EL (cell line): ENCODE measurements at regions not wholly inside any gene's neighbourhood (a gene's known extent, or its start where the extent isn't known, plus 50 kb on each side); places are given as distances from the start of the nearest gene placed in this dataset.
"Not testable (repeated sequence)": the region's sequence is repeated elsewhere in the genome, so short reads cannot be mapped to it uniquely, and the experiment has no call there.

Experiments used
- DNase-seq: peaks from one replicate; pipeline ENCODE4 v3.0.0-alpha.2; 2016

DNA sequence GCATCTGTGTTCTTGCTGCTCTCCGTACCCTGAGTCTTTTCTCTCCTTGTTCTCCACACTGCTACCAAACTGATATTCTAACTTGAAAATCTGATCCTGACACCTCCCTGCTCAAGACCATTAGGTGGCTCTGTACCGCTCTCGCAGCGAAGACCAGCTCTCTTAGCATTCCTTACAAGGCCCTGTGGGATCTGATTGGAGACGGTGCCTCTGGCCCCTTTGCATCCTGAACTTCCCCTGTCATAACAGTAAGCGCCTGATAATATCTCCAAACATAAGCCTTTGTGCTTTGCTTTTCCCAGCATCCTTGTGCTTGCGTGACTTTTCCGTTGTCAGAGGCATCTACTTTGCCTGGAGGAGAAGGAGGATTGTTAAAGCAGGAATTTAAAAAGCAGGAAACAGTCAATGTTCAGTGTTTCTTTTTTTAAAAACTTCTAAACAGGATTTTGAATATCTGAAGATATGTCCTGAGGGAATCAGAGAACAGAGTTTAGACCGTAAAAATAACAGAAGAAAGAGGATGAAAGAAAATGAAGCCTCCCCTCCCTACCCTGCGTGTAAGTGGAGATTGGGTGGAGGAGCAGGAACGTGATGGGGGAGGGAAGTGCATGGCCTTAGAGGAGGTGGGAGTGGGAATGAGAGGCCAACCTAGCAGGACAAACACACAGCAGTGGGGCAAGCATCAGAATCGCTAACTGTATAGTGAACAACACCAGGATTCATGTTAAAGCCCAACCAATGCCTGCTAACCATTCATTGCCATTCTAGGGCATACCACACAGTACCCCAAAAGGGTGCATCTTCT is 89.2 kb upstream of the STMND1 start:
- peak; percentile 95 for DNase-seq

DNA sequence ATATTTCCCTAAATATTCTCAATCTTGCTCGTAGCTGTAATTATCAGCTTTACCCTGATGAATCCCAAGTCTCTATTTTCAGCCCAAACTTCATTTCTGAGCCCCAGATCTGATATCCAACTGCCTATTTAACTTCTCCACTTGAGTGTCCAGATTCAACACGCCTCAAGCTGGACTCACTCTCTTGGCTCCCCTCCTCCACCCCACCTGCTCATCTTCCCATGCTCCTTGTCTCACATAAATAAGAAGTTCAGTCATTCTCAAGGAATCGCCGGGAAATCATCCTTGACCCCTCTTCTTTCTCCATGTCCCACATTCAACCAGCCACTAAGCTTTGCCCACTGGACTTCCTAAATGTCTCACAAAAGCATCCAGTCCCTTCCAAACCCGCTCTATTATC is 89.9 kb upstream of the STMND1 start:
- DNase-seq: no peak

DNA sequence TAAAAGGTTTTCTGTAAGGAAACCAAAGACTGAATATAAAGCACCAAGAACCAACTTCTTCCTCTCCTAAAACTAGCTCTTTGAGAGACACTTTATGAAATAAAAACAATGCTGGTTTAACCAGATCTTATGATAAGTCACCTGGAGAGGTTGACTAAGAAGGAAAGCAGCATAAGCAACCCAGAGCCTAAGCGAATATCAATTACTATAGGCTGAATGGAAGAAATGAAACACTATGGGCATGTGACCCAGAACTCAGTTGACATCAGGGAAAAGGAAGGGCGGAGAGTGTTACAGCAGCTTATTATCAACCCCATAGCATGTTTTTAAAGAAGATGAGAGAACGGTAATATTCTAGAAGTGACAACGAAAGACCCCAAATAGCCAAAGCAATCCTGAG is 94.1 kb upstream of the STMND1 start:
- DNase-seq: no peak

DNA sequence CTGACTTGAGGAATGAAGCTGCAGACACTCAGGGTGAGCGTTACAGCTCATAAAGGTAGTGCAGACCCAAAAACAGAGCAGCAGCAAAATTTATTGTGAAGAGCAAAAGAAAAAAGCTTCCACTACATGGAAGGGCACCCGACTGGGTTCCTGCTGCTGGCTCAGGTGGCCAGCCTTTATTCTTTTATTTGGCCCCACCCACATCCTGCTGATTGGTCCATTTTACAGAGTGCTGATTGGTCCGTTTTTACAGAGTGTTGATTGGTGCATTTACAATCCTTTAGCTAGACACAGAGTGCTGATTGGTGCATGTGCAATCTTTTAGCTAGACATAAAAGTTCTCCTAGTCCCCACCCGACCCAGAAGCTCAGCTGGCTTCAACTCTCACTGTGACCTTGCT is 95.3 kb upstream of the STMND1 start:
- no peak for DNase-seq

DNA sequence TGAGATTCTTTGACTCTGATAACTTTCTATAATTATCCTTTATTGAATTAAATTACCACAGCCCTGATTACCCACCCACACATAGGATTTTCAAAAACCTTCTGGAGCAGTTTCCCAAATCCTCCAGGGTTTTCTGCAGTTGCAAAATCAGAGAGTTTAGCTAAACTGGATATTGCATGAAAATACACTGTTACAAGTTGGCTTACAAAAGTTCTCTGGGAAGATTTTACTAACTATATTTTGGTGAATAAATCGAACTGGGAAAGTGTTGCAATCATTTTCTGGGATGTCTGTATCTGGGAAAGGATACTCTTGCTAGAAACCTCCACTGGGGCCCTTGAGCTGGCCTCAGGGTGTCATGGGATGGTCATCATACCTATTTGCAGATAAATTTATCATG is 97.6 kb upstream of the STMND1 start:
- no peak for DNase-seq

DNA sequence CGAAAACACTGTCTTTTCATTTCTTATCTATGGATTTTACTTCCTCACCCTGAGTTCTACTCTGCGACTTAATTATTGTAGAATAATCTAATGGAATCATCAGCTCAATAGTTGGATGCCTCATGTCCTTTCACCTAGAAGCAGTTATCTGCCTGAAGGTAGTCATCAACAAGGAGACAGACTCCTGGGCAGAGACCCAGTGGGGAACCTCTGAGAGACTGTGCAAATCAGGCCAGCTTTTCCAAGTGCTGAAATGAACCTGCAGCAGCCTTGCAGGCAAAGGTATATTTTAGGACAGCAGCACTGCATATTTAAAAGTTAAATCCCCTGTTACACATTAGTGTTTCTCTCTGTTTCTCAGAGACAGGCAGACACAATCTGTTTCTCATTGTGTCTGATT is 99.7 kb upstream of the STMND1 start:
- DNase-seq: no peak

DNA sequence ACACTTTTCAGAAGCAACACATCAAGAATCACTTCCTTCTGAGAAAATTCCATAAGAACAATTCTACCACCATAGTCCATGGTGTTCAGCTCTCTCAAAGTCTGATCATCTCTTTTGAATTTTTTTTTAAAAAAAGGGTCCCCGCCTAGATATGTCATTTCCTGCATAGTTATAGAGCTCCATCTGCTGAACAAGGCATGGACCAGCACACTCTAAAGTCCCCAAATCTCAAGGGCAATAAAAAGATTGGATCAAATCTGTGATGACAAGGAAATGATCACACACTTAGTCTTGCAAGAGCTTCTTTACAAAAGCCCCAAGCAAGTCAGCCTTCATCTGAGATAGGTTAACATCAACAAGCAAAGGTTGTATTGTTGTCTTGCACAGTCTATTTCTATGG is 100.7 kb upstream of the STMND1 start:
- peak; percentile 28 for DNase-seq

DNA sequence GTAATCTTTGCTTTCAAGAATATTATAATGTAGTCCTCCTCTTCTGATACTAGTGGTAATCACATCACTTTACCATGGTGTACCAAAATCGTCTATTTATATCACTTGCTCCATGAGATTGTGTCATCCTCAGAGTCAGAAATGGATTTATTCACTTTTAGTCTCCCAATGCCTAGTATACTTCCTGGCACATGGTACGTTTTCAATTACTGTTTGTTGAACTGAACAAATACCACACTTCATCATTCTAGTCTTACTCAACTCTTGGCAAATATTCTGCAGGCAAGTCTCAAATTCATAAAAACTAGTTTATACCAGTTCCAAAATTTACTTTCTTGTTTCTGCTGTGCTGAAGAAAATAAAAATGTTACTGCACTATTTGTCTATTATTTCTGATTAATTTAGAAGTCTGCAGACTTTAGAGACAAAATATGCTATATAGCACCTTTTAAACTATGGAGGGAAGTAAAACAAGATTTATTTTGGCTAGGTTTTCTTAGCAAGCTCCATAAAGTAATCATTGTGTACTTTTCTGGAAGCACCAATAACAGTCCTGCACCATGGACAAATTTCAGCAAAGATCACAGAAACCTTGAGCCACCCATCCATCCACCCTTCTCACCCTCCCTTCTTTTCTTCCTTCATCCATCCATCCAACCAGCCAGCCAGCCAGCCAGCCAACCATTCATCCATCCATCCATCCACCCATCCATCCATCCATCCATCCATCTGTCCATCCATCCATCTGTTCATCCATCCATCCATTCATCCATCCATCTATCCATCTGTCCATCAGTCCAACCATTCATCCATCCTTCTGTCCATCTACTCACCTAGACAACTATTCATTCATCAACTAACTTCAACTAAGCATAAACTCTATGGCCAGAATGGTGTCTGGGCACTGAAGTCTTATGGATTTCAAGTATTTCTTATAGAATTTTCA is 102.1 kb upstream of the STMND1 start:
- peak; percentile 61 for DNase-seq

DNA sequence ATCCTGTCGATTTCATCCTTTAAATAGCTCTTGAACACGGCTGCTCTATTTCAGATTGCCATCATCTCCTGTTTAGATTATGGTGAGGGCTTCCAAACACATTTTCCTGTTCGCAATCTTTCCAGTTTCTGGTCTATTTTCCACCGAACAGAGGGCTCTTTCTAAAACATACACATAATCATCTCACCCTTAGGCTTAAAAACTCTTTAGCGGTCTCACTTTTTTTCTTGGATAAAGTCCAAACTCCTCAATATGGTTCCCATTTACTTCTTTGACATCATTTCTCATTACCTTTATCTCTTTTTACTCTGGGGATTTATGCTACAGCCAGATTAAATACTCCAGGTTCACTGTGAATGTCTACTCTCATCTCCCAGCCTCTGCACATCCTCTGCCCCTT is 103.4 kb upstream of the STMND1 start:
- DNase-seq: no peak

DNA sequence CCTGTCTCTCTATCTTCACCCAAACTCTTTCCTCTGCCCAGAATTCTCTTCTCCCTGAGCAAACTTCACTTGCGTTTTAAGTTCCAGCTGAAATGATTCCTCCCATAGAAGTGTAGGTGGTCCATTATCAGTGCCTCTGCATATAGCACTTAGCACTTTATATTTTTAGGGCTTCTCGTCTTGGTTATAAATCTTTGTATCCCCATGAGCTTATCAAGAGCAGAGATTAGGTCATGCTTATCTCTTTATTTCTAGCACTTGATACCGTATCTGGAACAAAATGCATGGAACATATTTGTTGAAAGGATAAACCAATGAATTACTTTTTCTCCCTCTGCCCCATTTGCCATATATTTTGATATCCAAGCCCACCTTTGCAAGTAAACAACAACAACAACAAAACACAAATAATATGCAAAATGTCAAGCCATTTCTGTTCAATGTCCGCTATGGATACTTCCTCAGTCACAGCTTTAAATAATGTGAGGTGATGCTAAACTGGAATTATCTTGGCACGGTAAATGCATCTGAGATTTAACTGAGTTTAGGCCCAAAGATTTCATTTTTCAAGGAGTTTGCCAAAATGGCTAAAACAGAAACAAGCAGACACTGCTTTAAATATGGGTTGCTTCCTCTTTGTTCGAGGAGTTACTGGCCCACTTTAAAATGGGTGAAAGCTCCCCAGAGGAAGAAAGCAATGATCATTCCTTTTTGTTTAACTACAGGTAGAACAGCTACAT is 106.2 kb upstream of the STMND1 start:
- DNase-seq: no peak

DNA sequence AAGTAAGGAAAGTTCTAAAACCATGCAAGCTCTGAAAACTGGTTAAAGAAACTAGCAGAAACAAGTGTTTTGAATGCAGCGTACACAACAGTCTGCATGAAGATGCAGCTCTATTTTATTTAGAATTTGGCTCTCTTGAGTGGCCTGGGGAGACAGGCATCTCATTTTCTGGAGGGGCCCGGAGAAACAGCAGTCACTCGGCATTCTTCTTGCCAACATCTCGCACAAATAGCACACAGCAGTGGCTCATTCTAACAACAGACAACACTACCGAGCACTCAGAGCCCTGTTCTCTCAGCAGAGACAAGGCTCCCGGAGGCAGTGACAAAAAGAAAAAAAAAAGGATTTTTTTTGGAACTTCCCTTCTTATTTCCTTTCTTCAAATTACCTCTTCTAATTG is 108.5 kb upstream of the STMND1 start:
- no peak for DNase-seq

DNA sequence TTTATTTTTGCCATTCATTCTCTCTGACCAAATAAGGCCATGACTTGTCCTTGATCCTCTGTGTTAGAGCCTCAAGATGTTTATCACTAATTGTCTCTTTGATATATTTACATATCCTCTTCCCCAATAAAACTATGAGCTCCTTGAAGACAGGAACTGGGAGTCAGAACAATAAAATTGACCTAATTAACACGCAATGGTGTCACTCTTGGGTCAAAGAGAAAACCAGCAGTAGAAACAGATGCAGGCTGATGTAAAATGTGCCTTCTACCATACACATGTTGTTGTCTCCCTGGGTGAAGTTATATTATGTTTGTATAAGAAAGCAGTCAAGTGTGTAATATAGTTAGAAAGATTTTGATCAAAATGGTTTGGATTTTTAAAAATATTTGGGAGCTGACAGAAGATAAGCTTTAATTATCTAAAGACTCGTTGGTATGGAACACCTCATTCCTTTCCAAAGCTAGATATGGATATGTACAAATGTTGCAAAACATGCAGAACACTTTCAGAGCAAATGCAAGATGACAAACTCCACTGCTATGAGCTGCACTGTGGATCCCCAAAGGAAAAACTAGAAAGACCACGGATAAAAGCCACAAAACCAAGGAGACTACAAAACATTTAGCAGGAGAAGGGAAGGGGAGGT is 109.7 kb upstream of the STMND1 start:
- DNase-seq: no peak

DNA sequence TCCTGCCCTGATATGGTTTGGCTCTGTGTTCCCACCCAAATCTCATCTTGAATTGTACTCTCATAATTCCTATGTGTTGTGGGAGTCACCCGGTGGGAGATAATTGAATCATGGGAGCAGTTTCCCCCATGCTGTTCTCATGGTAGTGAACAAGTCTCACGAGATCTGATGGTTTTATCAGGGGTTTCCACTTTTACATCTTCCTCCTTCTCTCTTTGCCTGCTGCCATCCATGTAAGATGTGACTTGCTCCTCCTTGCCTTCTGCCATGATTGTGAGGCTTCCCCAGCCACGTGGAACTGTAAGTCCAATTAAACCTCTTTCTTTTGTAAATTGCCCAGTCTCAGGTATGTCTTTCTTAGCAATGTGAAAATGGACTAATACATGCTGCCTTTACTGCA is 111.9 kb upstream of the STMND1 start:
- not testable (repeated sequence) for DNase-seq

DNA sequence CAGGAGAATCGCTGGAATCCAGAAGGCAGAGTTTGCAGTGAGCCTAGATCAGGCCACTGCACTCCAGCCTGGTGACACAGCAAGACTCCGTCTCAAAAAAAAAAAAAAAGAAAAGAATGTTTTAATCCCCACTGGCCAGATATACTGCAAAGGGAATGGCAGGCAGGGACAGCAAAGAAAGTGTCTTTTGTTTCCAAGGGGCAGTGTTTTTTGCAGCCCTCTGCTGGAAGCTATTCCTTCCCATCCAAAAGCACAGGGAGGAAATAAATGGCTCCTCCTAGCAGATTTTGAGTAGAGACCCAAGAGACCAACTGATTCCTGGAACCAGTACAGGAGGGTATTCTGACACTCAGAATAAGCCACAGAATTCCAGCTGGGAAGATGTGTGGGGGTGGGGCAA is 112.5 kb upstream of the STMND1 start:
- no peak for DNase-seq

DNA sequence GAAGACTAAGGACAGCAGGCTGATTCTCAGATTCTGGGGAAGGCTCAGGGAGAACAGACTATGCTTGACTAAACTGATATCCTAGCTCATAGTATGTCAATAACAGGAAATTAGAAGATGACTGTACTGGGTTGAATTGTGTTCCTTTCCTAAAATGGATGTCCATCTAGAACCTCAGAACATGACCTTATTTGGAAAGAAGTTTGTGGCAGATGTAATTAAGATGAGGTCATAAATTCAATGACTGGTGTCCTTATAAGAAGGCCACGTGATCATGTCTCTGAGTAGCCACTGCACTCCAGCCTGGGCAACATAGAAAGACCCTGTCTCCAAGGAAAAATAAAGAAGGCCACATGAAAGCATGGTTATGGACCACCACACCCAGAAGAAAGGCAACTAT is 113.9 kb upstream of the STMND1 start:
- no peak for DNase-seq

DNA sequence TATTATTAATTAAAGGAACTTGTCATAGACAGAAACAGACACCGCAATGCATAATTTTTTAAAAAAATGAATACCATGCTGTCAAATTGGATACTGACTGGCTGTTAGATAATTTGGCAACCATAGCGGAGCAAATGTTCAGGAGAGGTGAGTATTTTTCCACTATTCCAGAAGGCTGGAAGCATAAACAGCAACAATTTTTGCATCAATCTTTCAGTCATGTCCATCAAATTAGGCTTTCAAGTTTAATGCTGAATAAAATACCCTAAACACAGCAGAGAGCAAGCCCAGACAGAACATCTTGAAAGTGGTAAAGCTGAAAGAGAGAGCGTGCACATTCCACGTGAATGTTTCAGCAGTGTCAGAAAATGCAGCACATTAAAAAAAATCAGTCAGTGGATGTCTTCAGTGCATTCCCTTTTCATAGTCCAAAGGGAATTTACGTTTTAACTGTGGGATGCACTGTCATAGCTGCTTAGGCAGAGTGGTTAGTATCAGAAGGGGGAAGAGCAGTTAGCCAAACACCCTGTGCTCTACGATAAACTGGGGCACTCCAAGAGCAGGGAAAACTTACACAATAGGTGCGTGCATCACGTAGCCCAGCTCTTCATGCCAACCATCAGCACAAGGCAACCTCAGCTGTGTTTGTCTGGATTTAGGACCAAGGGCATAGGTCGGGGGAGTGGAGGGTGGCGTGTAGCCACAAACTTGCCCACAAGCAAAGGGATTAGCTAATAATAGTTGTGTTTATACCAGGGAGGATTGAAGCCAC is 116.2 kb upstream of the STMND1 start:
- peak; percentile 84 for DNase-seq

DNA sequence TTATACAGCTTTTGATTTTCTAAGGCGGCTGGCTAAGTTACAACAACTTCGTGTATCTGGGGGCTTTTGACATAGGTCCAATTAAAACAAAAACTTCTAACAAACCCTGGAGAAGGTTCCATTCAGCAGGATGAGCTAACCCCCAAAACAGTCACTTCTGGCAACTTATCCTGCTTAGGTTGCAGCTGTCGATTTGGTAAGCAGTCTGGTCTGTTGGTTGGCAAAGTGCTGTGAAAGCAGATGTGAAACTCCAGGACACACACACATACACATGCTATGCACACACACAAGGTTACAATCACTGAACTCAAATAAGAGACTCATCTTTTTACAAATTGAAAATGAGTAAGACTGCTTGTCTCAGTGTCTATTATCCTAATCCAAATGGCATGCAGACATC is 119.0 kb upstream of the STMND1 start:
- peak; percentile 84 for DNase-seq

DNA sequence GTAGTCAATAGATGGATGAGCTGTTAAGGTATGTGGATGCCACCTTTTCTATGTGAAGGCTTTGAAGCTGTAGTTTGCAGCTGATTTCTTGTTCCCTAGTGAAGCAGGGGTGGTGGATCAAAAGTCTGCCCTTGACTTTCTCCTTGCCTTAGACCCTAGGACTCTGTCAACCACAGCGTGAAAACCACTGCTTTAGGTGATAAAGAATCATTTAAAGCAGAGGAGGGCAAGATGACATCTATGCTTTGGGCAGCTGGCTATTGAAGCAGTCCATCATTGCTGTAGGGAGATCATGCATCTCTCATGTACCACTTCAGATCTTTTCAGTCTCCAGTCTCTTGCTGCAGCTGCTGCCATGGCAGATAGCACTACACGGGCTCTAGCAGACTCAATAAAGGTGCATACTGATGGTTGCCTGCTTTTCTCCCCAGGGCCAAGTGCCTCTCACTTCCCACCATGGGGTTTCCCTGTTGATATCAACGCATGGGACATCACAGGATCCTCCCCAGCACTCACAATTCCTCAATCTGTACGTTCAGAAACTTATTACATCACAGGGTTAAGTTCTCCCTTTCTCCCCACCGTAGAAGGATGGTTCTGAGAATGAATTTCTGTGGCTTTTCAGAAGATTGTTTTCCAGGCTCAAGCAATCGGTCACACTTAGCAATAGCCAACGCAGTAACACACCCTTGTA is 122.0 kb upstream of the STMND1 start:
- DNase-seq: no peak

DNA sequence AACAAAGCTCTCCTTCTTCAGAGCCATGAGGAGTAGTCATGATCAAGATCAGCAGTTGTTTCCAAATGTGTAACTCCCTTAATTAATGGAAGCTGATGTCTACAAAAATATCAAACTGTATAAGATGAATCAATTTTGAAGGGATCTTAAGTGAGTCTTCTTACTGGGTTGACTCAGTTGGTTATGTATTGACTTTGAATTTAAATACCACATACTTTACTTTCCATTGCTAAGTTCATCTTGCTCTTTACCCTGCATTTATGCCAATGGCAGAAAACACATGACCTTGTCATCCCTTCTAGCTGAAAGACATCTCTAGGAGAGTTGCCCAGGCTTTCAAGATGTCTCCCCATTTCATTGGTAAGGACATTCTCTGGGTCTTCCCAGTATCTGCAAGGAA is 123.2 kb upstream of the STMND1 start:
- no peak for DNase-seq

DNA sequence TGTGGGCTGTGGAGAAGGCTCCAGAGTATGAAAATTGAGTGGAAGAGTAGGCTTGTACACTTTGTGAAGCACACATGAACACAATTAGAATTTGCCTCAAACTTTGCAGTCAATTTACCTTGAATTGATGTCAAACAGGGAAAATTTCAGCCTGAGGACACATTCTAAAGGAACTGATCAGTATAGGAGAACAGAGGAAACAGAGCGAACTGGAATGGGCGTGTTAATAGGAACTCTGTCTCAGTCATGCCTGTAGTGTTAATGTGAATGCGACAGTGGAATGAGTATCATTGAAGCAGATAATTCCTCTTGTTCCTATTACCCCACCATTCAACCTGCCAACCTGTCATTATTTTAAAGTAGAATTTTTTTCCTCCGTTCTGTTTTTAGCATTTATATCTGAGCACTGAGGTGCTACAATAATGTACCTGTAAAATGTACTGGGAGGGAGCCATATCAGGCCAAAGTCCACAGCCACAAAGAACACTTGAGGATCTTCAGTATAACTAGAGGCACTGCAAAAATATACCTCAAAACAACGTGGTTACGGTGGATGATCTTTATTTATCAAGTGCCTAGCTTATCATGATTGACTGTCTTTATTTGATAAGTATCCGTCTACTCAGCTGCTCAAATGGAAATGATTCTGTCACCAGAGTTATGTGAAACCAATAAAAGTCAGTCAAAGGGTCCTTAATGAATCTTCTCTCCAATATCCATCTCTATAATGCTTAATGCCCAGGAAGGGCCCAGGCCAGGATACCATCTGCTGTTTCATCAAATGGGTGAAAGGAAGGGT is 125.3 kb upstream of the STMND1 start:
- DNase-seq: no peak
